ENCODE measurements at regions not wholly inside any gene's neighbourhood (a gene's known extent, or its start where the extent isn't known, plus 50 kb on each side); places are given as distances from the start of the nearest gene placed in this dataset.

DNA sequence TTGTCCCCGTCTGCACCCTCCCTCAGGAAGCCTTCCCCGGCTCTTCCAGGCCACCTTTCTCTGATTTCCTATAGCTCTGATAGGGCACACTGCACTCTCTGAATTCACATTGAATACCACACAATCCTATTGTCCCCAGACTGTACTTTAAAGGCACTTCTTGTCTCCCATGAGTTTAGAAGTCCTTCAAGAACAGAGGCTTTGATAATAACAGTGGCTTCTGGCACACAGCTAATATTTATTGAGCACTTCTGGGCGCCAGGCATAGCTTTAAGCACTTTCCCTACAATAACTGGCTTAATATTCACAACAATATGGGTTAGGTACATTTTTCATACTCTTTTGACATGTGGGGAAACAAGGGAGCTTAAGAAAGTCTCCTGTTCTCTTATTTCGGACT is 169.7 kb upstream of the IRX6 start:
- TF ChIP-seq CTCF (IDR thresholded peaks at IDR 0.05) (no peak), POLR2A (IDR thresholded peaks at IDR 0.05) (no peak)
